ENCODE measurements at regions not wholly inside any gene's neighbourhood (a gene's known extent, or its start where the extent isn't known, plus 50 kb on each side); places are given as distances from the start of the nearest gene placed in this dataset.

- H3K9ac ChIP-seq (ENCODE audit: low read depth, low read length, poor library complexity, severe bottlenecking), result no peak overlapping the region
- no peaks in the 10 kb centered on the region for H3K27me3 ChIP-seq (ENCODE audit: insufficient read depth, low read length, poor library complexity, severe bottlenecking)
- no peak overlapping the region for H2AFZ ChIP-seq (ENCODE audit: low read length)
- TF ChIP-seq EZH2phosphoT487 (IDR thresholded peaks at IDR 0.05; ENCODE audit: borderline replicate concordance) (no peak), CTCF (conservative IDR thresholded peaks at IDR 0.05; ENCODE audit: low read length) (peak; percentile 77)
- no peaks in the 10 kb centered on the region for H3K9me2 ChIP-seq (replicated peaks; ENCODE audit: low read depth, low read length)
- no peaks in the 10 kb centered on the region for H3F3A ChIP-seq (ENCODE audit: low read depth)
- no peaks in the 10 kb centered on the region for H3K36me3 ChIP-seq (ENCODE audit: insufficient read depth, low read length)
- H3K79me2 ChIP-seq (ENCODE audit: insufficient read depth, low read length), result no peaks in the 10 kb centered on the region
- no peaks in the 10 kb centered on the region for H3K9me3 ChIP-seq (ENCODE audit: insufficient read depth, low read depth, low read length)
- H3K4me1 ChIP-seq (ENCODE audit: insufficient read depth, low read length, poor library complexity, severe bottlenecking), result no peaks in the 10 kb centered on the region
- H4K20me1 ChIP-seq (ENCODE audit: insufficient read depth, low read length, poor library complexity, severe bottlenecking), result no peaks in the 10 kb centered on the region
- H3K4me2 ChIP-seq (ENCODE audit: low read depth, low read length, poor library complexity, severe bottlenecking), result no peak overlapping the region
- no peak overlapping the region for H3K4me3 ChIP-seq (ENCODE audit: low read length, poor library complexity, severe bottlenecking)
Observed at GRCh38 chr10:60646966-60647796, 131.1 kb upstream of the CDK1 start.

GRCh38 chr10:60645980-60646379 is 132.3 kb upstream of the CDK1 start:
- Histone ChIP-seq H3K4me2 (ENCODE audit: low read depth, low read length, poor library complexity, severe bottlenecking) (no peak overlapping the region), H3K9ac (ENCODE audit: low read depth, low read length, poor library complexity, severe bottlenecking) (no peak overlapping the region), H4K20me1 (ENCODE audit: insufficient read depth, low read length, poor library complexity, severe bottlenecking) (no peaks in the 10 kb centered on the region), H3K4me1 (ENCODE audit: insufficient read depth, low read length, poor library complexity, severe bottlenecking) (no peaks in the 10 kb centered on the region), H3K36me3 (ENCODE audit: insufficient read depth, low read length) (no peaks in the 10 kb centered on the region), H3K79me2 (ENCODE audit: insufficient read depth, low read length) (no peaks in the 10 kb centered on the region), H3K9me3 (ENCODE audit: insufficient read depth, low read depth, low read length) (no peaks in the 10 kb centered on the region), H3K9me2 (replicated peaks; ENCODE audit: low read depth, low read length) (no peaks in the 10 kb centered on the region), H3F3A (ENCODE audit: low read depth) (no peaks in the 10 kb centered on the region), H2AFZ (ENCODE audit: low read length) (no peak overlapping the region), H3K4me3 (ENCODE audit: low read length, poor library complexity, severe bottlenecking) (no peak overlapping the region), H3K27me3 (ENCODE audit: insufficient read depth, low read length, poor library complexity, severe bottlenecking) (no peaks in the 10 kb centered on the region)
- no peak for TF ChIP-seq EZH2phosphoT487 (IDR thresholded peaks at IDR 0.05; ENCODE audit: borderline replicate concordance)
- TF ChIP-seq CTCF (conservative IDR thresholded peaks at IDR 0.05; ENCODE audit: low read length), result no peak

GRCh38 chr10:60644436-60645130 is 133.7 kb upstream of the CDK1 start:
- no peaks in the 10 kb centered on the region for H3K9me2 ChIP-seq (replicated peaks; ENCODE audit: low read depth, low read length)
- no peaks in the 10 kb centered on the region for H4K20me1 ChIP-seq (ENCODE audit: insufficient read depth, low read length, poor library complexity, severe bottlenecking)
- H3K4me2 ChIP-seq (ENCODE audit: low read depth, low read length, poor library complexity, severe bottlenecking), result no peak overlapping the region
- TF ChIP-seq EZH2phosphoT487 (IDR thresholded peaks at IDR 0.05; ENCODE audit: borderline replicate concordance) (no peak), CTCF (conservative IDR thresholded peaks at IDR 0.05; ENCODE audit: low read length) (no peak)
- H2AFZ ChIP-seq (ENCODE audit: low read length), result no peak overlapping the region
- no peaks in the 10 kb centered on the region for H3K9me3 ChIP-seq (ENCODE audit: insufficient read depth, low read depth, low read length)
- H3F3A ChIP-seq (ENCODE audit: low read depth), result no peaks in the 10 kb centered on the region
- no peaks in the 10 kb centered on the region for H3K79me2 ChIP-seq (ENCODE audit: insufficient read depth, low read length)
- H3K9ac ChIP-seq (ENCODE audit: low read depth, low read length, poor library complexity, severe bottlenecking), result no peak overlapping the region
- H3K27me3 ChIP-seq (ENCODE audit: insufficient read depth, low read length, poor library complexity, severe bottlenecking), result no peaks in the 10 kb centered on the region
- H3K4me1 ChIP-seq (ENCODE audit: insufficient read depth, low read length, poor library complexity, severe bottlenecking), result no peaks in the 10 kb centered on the region
- no peaks in the 10 kb centered on the region for H3K36me3 ChIP-seq (ENCODE audit: insufficient read depth, low read length)
- H3K4me3 ChIP-seq (ENCODE audit: low read length, poor library complexity, severe bottlenecking), result no peak overlapping the region
